ENCODE measurements at regions not wholly inside any gene's neighbourhood (a gene's known extent, or its start where the extent isn't known, plus 50 kb on each side); places are given as distances from the start of the nearest gene placed in this dataset.
"Not testable (repeated sequence)": the region's sequence is repeated elsewhere in the genome, so short reads cannot be mapped to it uniquely, and the experiment has no call there.

DNA sequence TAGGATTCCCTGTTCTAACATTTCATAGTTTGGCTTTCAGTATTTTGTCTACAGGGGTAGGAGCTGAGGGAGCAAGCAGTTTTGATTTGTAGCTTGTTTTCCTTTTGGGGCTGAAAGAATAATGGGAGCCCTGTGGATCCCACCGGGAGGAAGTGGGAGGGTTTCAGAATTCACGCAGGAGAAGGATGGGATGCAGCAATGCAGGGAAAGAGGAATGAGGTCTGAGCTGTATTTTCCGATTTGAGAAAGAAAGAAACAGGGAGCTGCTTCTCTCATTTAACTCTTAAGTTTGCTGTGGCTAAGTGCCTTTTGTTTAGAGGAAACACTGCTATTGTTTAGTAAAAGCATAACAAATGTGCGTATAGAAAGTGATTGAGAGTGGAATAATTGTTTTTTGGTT lies 141.0 kb downstream of the ADCYAP1 start:
- no peak for DNase-seq

DNA sequence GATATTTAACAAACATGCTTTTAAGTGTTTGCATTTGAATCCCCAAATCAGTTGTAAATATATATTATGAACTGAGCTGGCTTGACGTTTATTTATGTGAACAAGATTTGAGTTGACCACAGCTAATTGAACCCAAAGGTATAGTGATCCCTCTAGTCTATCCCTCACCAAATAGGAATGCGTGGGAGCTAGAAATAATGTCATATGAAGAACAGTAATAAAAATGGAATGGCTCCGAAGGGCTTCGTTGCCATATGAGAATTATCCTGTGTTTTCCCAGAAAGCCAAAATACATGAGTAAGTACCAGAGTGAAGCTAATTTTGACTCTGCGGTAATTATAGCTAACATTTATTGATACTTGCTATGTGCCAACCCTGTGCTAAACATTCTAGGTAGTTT lies 142.7 kb downstream of the ADCYAP1 start:
- DNase-seq: no peak

DNA sequence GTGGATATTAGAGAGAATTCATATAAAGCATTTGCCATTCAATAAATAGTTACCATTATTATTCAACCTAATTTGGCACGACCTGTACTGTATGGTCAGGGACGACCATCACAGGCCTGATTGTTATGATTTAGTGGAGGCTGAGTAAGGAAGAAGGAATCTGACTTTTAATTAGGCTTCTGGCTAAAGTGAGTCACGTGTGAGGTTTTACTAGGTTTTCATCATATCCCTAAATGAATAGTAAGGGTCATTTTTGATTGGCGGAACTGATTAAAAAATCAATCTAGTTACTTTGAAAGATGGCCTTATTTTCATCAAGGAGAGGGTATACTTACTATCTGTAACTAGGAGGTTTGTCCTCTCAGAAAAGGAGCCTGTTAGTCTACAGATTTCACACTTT lies 143.4 kb downstream of the ADCYAP1 start:
- no peak for DNase-seq

DNA sequence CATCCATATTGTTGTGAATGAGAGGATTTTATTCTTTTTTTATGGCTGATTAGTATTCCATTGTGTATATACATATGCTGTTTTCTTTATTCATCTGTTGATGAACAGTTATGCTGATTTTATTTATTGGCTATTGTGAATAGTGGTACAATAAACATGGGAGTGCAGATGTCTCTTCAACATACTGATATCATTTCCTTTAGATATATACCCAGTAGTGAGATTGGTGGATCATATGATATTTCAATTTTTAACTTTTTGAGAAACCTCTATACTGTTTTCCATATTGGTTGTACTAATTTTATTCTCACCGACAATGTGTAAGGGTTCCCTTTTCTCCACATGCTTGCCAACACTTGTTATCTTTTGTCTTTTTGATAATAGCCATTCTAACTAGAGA lies 144.5 kb downstream of the ADCYAP1 start:
- no peak for DNase-seq

DNA sequence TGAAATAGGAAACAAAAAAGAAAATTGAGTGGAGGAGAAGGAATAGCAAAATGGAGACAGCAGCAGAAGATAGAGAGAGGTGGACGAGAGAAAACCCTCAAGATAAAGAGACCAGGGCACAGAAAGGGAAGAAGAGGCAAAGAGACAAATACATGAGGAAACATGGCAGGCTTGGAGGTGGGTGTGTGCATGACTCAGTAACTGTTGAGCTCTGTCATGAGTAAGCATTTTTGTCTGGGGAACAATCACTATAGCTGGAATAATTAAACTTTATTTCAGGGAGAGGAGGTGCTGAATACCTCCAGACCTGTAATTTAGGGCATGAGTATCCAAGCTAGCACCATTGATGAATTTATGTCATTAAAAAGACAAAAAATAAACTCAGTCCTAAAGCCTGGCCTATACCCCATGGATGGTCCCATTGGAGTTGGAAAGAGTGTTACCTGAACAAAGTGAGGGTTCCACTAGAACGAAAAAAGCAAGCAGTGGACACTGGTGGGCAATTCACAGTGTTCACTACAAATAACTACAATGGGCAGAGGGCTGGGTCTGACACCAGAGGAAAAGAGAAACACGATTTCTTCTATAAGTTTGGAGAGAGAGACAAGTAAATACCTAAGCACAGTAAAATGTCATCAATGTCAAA lies 145.5 kb downstream of the ADCYAP1 start:
- no peak for DNase-seq

DNA sequence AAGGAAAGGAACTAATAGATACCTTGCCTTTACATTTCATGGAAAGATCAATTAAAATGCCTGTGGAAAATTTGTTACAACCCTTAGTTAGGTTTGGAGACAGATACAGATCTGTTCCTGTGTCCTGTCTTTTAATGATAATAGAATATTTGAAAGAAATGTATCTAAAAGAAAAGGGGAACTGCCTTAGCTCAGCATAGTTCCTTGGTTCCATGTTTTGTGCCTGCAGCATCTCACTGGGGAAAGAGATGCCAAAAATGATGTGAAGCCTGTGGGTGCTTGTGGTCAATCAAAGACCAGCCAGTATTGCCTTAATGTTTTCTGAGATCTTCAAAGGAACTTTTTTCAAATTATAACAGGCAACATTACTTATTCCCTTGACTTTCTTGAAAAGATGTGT lies 147.6 kb downstream of the ADCYAP1 start:
- DNase-seq: no peak

DNA sequence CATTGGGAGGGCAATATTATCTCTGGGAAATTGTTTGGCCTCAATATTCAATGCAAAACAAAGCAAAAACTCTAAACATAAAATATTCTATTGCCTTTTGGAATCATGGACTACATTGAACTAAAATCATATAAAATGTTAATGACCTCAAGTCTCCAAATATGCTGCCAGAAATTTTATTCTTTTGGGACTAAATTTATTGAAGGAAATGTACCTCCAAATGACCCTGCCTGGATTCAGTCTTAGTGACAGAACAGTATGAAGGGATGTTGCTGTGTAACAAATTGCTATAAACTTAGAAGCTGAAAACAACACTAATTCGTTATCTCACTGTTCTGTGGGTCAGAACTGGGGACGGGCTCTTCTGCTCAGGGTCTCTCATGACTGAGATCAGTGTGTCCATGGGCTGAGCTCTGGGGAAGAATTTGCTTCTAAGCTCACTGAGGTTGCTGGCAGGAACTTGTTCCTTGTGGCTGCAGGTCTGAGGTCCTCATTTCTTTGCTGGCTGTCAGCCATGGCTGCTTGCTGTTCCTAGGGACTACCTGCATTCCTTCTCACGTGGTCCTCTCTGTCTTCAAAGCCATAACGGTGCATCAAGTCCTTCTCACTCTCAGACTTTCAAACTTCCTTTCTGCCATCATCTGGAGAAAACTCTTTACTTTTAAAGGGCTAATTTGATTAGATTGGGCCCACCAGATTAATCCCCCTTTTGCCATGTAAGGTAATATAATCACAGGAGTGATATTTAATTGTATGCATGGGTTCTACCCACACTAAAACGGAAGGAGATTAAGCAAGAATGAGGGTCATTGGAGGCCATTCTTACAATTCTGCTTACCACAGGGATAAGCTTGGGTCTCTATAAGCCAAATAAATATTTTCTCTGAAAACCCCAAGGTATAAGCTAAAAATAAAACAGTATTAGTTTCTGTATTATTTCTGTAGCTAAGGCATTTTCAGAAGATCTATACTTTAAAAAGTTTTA lies 149.0 kb downstream of the ADCYAP1 start:
- no peak for DNase-seq

DNA sequence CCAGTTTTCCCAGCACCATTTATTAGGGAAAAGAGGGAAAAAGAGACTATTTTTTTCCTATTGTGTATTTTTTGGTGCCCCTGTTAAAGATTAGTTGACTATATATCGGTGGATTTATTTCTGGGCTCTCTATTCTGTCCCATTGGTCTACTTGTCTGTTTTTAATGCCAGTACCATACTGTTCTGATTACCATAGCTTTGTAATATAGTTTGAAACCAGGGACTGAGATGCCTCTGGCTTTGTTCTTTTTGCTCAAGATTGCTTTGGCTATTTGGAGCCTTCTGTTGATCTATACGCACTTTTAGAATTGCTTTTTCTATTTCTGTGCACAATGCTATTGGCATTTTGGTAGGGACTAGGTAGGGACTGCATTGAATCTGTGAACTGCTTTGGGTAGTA lies 151.7 kb downstream of the ADCYAP1 start:
- DNase-seq: no peak

DNA sequence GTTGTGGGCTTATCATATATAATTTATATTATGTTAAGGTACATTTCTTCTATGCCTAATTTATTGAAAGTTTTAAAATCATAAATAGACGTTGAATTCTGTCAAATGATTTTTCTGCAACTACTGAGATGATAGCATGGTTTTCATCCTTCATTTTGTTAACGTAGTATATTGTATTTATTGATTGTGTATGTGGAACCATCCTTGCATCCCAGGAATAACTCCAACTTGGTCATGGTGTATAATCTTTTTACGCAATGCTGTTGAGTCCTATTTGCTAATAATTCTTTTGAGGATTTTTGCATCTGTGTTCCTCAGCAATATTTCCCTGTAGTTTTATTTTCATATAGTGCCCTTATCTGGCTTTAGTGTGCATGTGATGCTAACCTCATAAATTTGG lies 152.7 kb downstream of the ADCYAP1 start:
- no peak for DNase-seq

DNA sequence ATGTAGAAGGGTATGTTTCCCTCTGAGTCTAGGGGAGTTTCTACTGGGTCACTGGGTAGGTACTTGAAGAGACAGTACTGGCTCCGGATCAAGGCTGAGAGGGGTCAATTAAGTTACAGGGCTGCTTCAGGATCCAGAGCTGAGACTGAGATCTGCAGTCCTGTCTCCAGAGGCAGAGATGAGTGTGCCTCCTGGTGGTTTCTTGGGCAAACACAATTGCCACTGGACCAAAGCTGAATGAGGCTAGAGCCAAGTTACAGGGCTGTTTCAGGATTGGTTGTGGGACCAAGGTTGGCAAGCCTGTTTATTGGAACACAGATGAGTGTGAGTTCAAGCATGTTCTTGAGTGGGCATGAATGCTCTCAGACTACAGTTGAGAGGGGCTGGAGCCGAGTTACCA lies 157.9 kb downstream of the ADCYAP1 start:
- no peak for DNase-seq

DNA sequence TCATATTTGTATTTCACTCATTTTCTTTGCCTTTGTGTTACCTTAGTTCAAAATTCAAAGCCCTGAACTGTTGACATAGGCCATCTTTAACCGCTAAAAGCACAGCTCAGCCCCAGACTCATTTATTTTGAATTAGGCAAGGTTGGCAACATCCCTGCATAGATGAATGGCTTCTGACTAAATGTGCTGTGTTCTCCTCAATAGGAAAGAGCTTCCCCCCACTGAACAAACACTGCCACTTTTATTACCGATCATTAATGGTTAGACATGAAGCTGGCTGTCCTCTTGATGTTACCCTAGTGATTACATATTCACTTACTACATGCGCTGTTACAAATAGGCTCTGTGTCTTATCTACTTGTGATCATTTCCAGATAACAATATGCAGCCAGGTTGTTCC lies 170.7 kb downstream of the ADCYAP1 start:
- DNase-seq: no peak

DNA sequence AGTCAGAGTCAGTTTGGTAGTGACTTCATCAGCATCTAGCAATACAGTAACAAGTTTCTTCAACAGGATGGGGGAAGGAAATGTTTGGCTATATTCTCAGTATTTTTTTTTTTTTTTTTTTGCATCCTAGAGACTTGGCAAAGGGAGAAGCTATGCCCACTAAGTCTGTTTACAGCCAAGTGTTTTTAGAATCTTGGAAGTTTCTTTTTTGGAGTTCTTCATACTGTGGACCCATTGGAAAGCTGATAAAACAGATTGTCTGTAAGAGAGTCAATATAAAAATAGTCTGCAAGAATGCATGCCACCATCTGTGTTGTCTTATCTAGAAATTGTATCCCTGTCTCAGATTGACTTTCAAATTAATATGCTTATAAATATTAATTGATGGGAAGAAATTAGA lies 171.2 kb downstream of the ADCYAP1 start:
- no peak for DNase-seq

DNA sequence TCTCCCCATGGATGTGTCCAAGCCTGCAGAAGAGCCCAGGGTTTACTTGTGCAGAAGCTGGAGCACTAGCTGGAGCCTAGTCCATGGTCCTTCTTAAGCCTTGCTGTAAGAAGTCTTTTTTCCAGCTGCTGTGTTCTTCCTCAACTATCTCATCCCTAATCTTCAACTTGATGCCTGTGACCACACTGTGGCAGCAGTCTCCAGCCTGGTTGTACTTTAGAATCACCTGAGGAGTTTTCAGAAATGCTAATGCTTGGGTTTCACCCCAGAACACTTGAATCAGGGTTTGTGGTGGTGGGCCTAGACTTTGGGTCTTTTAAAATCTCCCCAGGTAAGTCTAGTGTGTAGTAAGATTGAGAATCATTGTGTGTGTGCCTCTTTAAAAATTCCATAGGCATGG lies 173.6 kb downstream of the ADCYAP1 start:
- no peak for DNase-seq

DNA sequence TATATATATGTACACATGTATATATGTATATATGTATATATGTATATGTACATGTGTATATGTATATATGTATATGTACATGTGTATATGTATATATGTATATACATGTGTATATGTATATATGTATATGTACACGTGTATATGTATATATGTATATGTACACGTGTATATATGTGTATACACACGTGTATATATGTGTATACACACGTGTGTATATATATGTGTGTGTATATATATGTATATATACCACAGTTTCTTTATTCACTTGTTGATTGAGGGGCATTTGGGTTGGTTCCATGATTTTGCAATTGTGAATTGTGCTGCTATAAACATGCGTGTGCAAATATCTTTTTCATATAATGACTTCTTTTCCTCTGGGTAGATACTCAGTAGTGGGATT lies 179.0 kb downstream of the ADCYAP1 start:
- not testable (repeated sequence) for DNase-seq

DNA sequence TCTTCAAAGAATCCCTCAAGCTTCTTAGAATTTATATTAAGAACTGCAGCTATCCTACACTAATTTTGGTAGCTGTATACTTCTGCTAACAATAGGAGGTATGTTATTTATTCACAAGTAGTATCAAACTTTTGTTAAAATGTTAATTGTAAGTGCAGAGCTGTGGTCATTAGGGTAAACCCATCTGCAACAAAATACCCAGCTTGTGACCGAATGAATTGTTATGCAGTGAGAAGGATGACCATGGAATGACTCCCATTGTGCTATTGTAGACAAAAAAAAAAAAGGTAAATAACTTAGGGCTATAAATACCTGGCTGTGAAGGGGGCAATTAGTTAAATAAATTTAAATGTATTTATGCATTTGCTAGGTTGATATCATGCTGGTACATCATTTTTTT lies 186.1 kb downstream of the ADCYAP1 start:
- no peak for DNase-seq

DNA sequence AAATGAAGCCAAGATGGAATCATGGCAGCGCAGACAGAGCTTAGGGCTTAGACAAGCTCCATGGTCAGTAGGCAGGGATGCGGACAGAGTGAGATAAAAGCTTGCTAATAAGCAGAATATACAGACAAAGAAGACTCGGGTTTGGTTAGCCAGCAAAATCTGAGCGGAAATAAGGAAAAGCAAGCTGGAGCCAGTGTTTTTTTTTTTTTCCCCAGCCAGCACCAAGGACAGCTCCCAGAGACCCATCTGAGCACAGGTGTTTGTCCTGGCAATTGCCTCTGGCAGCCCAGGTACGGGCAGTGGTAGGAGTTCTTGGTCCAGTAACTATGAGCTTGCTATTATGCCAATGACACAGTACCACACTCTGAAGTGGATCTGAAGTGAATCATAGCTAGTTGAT lies 187.6 kb downstream of the ADCYAP1 start:
- DNase-seq: no peak

DNA sequence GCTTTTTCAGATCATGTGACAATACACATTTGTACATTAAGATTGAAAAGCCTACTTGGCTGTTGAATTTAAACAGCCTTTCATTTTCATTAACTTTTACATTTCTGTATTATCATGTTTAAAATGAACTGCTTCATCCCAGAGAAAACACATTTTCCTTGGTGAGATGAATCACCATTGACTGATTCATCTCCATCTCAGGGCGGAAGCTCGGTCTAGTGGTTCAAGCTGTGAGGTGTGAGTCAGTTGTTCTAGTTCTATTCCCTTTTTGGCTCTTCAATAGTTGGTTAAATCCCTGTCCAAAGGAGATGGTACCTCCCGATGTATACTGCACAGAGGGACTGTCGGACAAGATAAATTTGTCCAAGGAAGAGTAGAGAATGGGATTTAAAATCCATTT lies 189.7 kb downstream of the ADCYAP1 start:
- no peak for DNase-seq

DNA sequence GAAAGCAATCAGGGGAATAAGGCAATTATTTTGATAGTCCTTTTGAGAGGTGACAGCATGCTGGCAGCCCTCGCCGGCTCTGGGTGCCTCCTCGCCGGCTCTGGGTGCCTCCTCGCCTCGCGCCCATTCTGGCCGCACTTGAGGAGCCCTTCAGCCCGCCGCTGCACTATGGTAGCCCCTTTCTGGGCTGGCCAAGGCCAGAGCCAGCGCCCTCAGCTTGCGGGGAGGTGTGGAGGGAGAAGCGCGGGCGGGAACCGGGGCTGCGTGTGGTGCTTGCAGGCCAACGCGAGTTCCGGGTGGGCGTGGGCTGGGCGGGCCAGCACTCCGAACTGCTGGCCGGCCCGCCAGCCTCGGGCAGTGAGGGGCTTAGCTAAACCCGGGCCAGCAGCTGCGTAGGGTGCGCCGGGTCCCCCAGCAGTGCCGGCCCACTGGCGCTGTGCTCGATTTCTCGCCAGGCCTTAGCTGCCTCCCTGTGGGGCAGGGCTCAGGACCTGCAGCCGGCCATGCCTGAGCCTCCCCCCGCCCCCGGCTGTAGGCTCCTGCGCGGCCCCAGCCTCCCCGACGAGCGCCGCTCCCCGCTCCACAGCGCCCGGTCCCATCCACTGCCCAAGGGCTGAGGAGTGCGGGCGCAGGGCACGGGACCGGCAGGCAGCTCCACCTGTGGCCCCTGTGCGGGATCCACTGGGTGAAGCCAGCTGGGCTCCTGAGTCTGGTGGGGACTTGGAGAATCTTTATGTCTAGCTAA lies 193.5 kb downstream of the ADCYAP1 start:
- DNase-seq: not testable (repeated sequence)

DNA sequence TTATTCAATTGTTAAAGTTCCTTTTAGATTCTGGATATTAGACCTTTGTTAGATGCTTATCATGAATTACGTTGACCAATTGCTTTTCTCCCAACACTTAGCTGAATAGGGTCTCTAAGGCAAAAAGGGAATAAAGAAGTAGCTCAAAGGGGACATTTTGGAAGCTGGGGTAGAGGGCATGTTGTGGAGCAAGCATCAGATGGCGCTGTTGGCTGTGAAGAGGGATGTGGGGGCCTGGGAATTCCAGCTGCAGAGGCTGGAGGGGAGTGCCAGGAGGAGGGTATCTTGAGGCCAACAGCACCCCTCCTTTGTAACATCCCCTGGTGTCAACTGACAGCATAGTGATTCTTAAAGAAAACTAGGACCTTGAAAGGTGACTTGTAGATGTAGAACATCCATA lies 198.2 kb downstream of the ADCYAP1 start:
- DNase-seq: no peak

DNA sequence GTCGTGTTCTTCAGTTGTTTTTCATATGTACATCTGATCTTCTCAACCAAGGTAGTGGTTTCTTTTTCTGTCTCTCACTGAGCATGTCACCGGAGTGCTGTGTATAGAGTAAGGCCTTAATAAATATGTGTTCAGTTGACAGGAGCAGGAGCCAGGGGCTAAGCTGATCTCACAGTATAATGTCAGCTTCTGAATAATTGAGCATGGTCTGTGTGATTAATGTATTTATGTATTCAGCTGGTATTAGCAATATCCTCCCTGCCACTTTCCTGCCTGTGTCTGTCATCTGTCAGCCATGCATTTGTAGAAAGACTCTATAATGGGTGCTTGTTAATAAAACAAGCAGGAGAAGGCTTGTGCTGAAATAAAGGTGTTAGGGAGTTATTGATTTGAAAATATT lies 198.9 kb downstream of the ADCYAP1 start:
- DNase-seq: no peak

DNA sequence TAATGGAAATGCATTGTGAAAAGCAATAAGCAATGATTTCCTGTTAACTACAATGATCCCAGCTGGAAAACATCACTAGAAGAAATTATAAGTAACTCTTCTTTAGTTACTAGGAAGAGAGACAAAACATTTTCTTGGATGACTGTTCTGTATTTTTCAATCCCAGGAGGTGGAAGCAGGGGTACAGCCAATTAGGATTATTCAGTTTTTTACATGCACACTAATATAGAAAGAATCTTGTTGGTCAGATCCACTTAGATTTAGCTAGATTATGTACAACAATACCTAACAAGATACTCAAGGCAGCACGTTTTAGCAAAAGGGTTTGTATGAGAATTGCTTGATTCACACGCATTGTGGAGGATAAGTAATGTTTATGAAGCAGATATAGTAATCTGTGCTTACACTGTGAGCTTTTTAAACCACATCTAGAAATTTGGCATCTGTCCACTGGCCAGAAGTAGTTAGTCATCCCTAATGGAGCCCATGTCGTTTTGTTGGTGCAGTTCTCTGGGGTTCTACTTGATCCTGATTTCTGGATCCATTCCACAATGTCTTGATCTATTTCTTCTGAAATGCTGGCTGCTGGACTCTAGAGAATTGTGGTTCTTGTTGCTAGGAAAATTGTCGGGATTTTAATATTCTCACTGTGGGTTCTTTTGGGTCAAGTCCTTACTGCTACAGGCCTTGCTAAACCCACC lies 199.7 kb downstream of the ADCYAP1 start:
- no peak for DNase-seq

DNA sequence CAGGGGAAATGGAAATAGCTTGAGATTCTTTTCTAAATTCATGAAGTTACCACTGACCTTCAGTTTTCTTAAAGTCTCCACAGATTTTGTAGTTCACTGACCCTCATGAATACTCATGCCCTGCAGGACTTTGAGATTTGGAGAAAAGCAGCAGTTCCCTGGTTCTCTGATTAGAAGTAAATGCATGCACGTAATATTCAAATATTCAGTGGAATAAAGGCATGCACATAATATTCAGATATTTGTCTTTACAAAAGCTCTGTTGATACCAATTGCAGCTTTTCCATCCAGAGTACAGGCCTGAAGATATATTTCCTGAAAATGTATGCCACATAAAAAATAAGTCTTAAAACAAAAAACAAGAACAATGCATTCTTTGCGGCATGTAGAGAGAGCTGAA lies 219.8 kb downstream of the ADCYAP1 start:
- DNase-seq: no peak

DNA sequence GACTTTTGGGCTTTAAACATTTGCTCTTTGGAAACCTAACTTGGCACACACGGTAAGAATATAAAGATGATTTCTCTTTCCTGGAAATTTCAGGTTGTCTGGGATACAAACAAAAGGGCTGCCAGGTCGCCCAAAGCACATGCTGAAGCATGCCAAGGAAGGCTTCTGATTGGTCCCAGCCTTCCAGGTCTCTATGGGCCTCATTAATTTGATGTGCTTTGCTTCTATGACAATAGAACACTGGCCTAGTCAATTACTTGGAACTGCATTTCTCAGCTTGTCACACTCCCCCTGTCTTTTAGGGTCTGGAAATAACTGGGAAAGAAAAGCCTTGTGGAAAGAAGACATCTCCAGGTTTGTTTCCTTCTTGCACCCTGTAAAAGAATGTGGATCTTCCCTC lies 228.9 kb downstream of the ADCYAP1 start:
- no peak for DNase-seq

Data from CD4-positive, alpha-beta T cell treated with Interleukin-21 for 1 hour (primary cell).